Right renal cortex interstitium (tissue), 3 donors: ENCODE measurements at regions not wholly inside any gene's neighbourhood (a gene's known extent, or its start where the extent isn't known, plus 50 kb on each side); places are given as distances from the start of the nearest gene placed in this dataset.
"Not testable (repeated sequence)": the region's sequence is repeated elsewhere in the genome, so short reads cannot be mapped to it uniquely, and the experiment has no call there.

ENCODE experiments used
- DNase-seq, 3 donors: peaks; one replicate each; pipeline ENCODE4 v3.0.0-alpha.2; 2013; ENCODE audit warnings: low read depth in 3 of 3, low spot score in 2 of 3

DNA sequence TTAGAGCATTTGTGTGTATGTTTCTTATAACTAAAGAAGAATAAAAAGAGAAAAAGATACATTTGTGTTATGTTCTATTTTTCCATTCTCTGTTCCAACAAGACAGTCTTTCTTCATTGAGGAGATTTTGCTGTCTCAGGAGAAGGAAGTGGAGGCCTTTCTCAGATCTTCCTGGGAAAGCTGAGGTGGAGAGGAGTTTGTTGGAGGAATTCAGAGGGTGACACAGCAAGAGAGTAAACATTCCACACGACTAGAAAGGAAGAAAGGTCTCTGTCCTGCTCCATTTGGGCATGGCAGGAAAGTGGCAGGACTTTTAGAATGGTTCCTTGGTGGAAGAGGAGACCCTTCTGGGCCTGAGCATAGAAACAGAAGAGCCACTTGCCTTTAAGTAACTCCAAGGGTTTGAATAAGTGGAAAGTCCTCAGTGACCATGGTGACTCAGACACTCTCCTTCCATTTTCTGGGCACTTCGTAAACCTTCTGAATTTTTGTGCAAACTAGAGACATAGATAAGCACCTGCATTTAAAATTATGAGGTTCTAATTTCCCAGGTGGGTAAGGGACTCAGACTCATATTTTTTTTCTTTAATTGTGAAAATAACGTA, 52.3 kb upstream of the COL5A2 start:
- DNase-seq, result no peak

DNA sequence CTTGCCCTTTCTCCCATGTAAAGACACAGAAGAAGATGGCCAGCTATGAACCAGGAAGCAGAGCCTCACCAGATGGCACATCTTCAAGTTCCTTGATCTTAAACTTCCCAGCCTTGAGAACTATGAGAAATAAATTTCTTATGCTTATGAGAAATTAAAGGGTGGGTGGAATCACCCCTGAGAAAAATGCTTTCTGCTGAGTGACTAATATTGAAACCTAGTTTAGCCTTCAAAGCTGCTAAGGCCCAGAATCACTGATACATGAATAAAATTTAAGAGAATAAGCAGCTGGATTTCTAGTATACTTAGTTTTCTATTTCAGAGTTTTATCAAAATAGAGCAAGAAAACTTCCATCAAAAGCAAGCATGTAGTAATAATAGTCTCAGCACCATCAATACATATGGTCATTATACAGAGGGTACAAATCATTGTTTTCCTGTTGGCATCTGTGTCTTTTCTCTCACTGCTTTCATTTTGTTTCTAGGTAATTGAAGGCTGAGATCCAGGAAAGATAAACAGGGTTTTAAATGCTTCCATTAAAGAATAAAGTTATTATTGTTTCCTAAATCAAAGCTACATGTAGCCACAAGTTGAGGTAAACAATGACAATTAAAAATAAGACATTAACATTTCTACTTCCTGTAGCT, 53.3 kb upstream of the COL5A2 start:
- no peak for DNase-seq

GRCh38 chr2:189233527-189233926, 54.0 kb upstream of the COL5A2 start:
- DNase-seq, result no peak

- DNase-seq, result no peak
These were observed 55.4 kb upstream of the COL5A2 start for GRCh38 chr2:189234991-189235390.

- no peak for DNase-seq
These were observed 56.5 kb upstream of the COL5A2 start for GRCh38 chr2:189236066-189236465.

DNA sequence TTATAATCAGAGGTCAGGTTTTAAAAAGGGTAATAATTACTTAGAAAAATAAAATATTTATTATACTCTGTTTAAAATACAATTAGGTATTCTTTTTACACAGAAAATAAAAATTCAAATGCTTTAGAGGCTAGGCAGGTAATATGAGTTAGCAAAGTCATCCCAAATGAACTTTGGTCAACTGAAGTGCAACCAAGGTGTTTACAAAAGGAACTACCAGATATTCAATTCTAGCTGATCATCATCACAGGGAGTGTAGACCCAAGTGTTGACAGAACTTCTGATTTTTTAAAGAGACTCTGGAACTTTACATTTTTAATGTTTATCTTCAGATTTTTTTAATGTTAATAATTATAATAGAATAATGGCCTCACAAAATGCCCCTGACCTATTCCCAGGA, 59.3 kb upstream of the COL5A2 start:
- no peak for DNase-seq

GRCh38 chr2:189243843-189244242, 64.3 kb upstream of the COL5A2 start:
- DNase-seq, result not testable (repeated sequence)

- DNase-seq, result no peak
These were observed 67.7 kb upstream of the COL5A2 start for GRCh38 chr2:189247276-189247675.

DNA sequence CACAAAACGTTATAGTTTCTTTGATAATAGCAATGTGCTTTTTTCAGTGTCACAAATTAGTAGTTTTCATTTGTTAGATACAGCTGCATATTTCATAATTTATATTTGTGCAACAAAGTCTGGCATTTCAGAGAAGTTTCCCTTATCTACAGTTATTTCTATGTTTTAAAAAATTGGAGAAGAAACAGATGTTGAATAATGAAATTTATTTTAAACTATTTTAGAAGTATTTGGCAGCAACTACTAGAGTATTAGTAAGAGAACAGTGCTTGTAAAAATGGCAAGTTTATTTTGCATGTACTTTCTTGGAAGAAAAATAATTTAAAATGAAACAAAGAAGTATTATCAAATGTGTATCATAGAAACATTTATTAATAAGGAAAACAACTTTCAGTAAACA, 68.6 kb upstream of the COL5A2 start:
- DNase-seq, result no peak

DNA sequence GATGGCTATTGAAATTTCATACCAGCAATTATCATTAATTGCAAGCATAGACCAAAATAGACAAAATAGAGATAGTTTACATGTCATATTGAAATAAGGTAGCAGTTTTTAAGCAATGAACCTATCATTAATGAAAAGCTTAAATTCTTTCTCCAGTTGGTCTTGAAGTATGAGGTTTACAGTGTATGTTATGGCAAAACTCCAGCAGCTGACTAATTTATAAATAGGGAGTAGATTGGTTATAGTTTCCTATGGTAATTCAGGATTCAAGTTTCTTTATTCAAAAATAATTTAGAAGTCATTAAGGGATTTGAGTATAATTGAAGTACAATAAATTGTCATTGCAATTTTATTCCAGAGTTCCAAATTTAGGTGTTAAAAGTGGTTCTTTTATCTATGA, 69.6 kb upstream of the COL5A2 start:
- DNase-seq, result no peak

DNA sequence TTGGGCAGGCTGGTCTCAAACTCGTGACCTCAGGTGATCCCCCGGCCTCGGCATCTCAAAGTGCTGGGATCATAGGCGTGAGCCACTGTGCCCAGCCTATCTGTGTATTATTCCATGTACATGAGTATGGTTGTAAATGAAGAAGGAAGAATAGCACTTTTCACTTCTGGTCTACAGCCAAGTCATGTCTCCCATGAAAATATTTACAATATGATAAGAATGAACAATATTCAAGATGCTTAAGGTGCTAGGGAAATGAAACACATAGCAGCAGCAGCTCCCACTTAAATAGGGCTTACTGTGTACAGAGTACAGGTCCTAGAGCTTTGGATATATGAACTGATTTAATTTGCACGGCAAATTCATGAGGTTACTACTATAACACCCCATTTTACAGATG, 70.3 kb upstream of the COL5A2 start:
- DNase-seq, result no peak

DNA sequence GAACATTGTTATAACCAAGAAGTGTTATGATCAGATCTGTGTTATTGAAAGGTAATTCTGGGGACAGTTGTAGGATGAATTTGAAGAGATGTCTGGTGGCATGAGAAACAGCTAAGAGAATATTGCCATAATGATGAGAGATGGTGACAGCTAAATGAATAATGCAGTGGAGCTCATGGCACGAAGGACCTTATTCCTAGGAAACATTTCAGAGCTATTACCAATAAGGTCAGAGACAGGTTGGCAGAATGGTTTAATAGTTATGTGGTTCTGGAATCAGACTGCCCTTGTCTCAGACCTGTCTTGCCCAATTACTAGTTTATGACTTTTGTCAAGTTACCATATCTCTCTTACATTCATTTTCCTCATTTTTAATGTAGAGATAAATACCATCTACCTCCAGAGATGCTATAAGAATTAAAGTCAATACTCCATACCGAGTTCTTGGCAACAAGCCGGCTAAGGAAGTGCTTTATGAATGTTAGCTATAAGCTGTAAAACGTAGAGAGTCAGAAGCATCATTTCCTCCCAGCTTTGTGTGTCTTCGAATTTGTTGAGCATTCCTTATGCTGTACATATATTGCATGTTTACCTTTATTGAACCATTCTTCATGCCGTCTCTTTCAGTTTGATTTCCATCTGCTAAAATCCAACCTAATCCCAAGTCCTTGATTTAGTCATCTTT, 73.6 kb upstream of the COL5A2 start:
- DNase-seq, result no peak

DNA sequence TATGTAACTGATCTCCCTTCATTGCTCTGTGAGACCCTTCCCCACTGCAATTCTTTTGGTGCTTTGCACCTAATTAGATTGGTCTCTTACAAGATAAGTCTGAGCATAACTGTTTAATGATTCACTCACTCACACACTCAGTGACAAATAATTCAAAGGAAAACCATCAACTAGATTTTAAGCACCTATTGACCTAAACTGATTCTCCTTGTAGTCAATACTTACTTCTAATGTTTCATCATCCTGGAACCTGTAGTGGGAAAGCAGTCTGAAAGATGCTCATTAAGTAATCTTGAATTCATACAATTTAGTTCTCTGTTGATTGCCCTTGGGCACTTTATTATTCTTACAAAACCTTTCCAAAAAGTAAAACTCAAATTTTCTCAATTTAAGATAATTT, 74.3 kb upstream of the COL5A2 start:
- no peak for DNase-seq

GRCh38 chr2:189254268-189254883, 74.8 kb upstream of the COL5A2 start:
- DNase-seq, result no peak

- no peak for DNase-seq
These were observed 76.2 kb upstream of the COL5A2 start for GRCh38 chr2:189255711-189256110.

GRCh38 chr2:189258616-189259365, 79.2 kb upstream of the COL5A2 start:
- DNase-seq, result no peak

- DNase-seq, result no peak
These were observed 80.8 kb upstream of the COL5A2 start for GRCh38 chr2:189260361-189260814.

DNA sequence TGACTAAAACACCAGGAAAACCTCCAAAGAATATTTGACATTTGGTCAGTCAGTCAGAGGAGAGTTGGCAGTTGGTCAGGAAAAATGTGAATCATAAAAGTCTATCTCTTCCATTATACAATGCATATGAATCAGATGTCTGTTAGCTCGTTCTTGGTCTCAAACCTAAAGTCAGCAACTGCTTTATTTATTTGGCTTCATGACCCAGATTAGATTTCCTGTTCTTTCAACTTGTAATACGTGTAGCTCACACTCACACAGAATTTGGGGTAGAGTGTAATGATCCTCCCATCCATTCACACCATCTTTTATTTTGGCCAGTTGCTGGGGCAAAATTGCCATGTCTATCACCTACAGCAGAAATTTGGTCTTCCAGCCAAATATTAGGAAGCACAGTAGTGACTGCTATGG, 81.9 kb upstream of the COL5A2 start:
- DNase-seq, result no peak

GRCh38 chr2:189261916-189262315, 82.4 kb upstream of the COL5A2 start:
- DNase-seq, result no peak

GRCh38 chr2:189265696-189266320, 86.2 kb upstream of the COL5A2 start:
- DNase-seq, result no peak

DNA sequence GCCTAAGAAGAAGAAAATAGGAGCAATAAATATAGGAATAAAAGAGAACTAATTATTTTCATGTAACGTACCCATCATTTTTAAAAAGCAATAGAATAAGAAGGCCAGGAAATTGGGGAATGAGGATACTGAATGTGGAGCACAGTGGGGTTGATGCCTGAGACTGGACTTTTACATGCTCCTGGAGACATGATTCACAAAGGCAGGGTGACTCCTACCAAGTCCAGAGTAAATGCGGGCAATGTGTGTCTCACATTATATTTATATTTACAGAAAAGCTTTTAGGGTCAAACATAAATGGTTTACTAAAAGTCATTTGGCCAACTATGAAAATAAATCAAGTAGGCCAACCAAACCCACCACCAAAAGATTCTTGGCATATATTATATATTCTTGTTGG, 87.9 kb upstream of the COL5A2 start:
- DNase-seq, result no peak
